ENCODE measurements at regions not wholly inside any gene's neighbourhood (a gene's known extent, or its start where the extent isn't known, plus 50 kb on each side); places are given as distances from the start of the nearest gene placed in this dataset.

- no peak overlapping the region for H3K4me3 ChIP-seq (ENCODE audit: low read depth, low read length)
- no peak for TF ChIP-seq CTCF (IDR thresholded peaks at IDR 0.05; ENCODE audit: low read depth, low read length)
These were observed 264.5 kb upstream of the RASGRP1 start for GRCh38 chr15:38829086-38829485.

DNA sequence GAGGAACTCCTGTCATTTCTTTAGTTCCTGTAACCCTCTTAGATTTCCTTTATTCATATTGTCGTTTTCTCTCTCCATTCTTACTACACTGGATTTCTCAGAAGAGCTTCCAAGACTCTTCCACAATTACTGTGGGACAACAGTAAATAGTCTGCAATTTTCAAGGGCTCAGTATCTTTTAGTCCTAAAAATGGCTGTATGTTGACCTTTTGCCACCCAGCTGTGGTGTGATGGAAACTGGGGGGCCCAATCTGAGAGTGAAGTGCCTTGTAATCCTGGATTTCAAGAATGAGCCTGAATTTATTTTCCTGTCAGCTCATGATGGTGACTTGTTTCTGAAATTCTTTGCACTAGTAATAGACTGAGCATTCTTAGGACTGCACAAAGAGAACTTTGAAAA lies 277.6 kb upstream of the RASGRP1 start:
- H3K4me3 ChIP-seq (ENCODE audit: low read depth, low read length), result no peak overlapping the region
- TF ChIP-seq CTCF (IDR thresholded peaks at IDR 0.05; ENCODE audit: low read depth, low read length), result no peak

DNA sequence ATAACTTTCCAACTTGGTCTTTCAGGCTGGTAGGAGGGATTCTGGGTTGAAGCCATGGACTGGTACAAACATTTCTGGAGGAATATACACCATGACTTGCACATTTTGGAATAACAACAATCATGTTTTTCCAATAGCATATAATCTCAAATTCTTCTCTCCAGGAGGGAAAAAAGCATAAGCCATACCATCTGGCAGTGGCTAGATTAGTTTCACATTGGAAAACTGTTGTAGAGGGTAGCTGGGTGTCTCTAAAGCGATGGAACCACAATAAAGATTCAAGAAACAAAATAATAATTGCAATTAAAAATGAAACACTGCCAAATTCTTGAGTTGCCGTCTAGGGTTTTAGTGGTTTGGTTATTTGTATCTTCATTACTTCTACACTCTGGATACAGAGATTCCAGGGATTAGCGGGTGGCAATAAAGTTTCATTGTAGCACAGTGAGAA lies 278.5 kb upstream of the RASGRP1 start:
- H3K4me3 ChIP-seq (ENCODE audit: low read depth, low read length), result no peak overlapping the region
- TF ChIP-seq CTCF (IDR thresholded peaks at IDR 0.05; ENCODE audit: low read depth, low read length), result no peak

DNA sequence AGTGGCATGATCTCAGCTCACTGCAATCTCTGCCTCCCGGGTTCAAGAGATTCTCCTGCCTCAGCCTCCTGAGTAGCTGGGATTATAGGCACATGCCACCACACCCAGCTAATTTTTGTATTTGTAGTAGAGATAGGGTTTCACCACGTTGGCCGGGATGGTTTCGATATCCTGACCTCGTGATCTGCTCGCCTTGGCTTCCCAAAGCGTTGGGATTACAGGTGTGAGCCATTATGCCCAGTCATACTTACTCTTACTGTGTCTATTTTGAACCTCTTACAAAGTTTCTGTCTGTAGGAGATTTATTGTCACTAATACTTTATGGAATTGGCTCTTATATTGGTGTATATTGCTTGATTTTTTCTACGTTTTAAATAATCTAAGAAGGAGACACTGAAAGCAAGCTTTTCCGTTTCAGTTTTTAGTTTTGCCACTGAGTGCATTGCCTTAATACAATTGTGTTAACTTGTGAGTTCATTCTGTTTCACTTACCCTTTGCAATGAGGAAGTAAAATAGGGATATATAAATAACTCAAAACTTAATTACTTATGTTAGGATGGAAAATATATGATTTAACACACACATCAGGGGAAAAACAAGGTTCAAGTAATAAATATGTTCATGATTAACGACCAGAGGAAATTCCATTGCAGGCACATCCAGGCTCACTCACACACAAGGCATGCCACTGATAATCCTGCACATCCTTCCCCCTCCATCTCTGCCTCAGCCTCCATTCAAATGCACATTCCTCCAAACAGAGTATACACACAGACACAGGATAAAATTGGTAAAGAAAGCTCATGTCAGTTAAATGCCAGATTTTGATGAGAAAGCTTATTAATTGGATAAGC lies 279.3 kb upstream of the RASGRP1 start:
- no peak for TF ChIP-seq CTCF (IDR thresholded peaks at IDR 0.05; ENCODE audit: low read depth, low read length)
- no peak overlapping the region for H3K4me3 ChIP-seq (ENCODE audit: low read depth, low read length)

DNA sequence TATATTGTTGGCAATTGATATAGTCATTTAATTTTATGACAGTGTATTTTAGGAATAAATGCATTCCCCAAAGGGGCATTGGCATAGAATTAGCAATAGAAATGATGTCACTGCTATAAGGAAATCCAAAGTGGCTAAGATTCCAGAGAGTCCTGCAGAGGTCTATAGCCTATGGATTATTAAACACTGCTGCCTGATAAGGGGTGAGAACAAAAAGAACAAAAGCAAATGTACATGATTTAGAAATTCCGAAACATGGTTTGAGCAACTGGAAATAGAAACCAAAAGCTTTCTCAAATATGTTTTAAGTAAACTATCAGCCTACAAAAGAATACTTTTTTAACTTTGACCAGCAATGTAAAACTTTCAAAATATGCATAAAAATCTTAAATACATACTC lies 280.1 kb upstream of the RASGRP1 start:
- H3K4me3 ChIP-seq (ENCODE audit: low read depth, low read length), result no peak overlapping the region
- no peak for TF ChIP-seq CTCF (IDR thresholded peaks at IDR 0.05; ENCODE audit: low read depth, low read length)

- H3K4me3 ChIP-seq (ENCODE audit: low read depth, low read length), result no peak overlapping the region
- no peak for TF ChIP-seq CTCF (IDR thresholded peaks at IDR 0.05; ENCODE audit: low read depth, low read length)
These were observed 281.7 kb upstream of the RASGRP1 start for GRCh38 chr15:38846346-38846745.

- H3K4me3 ChIP-seq (ENCODE audit: low read depth, low read length), result no peak overlapping the region
- no peak for TF ChIP-seq CTCF (IDR thresholded peaks at IDR 0.05; ENCODE audit: low read depth, low read length)
These were observed 283.1 kb upstream of the RASGRP1 start for GRCh38 chr15:38847666-38848065.

All from WI38 (cell line).